Heart left ventricle (tissue), 16 donors: ENCODE measurements at regions not wholly inside any gene's neighbourhood (a gene's known extent, or its start where the extent isn't known, plus 50 kb on each side); places are given as distances from the start of the nearest gene placed in this dataset.

Source experiments
- ATAC-seq, 4 donors: fragments of 200-7000 bp; cut with Tn5 transposase; one replicate each; pipeline ENCODE4 v1.9.1; 2020 to 2022; ENCODE audit warnings: moderate library complexity in 4 of 4, mild to moderate bottlenecking in 3 of 4, moderate number of reproducible peaks in 1 of 4
- DNase-seq, 5 donors: peaks; one replicate each; pipeline ENCODE4 v3.0.0-alpha.2; 2020
- H3K27ac ChIP-seq, 12 donors: fragments of 200-600 bp; sonication (generic) in 4 of 12; one replicate each; pipeline versions ENCODE4 v1.5.0 to v1.8.0; 2016 to 2022; ENCODE audit warnings: mild to moderate bottlenecking in 2 of 12
- H3K27me3 ChIP-seq, 9 donors: fragments of 200-600 bp; sonication (generic) in 2 of 9; one replicate each; pipeline versions ENCODE4 v1.5.1 to v1.8.0; 2016 to 2022; ENCODE audit warnings: mild to moderate bottlenecking in 3 of 9
- H3K36me3 ChIP-seq, 9 donors: fragments of 200-600 bp; sonication (generic) in 2 of 9; one replicate each; pipeline versions ENCODE4 v1.5.0 to v1.8.0; 2018 to 2022; ENCODE audit warnings: mild to moderate bottlenecking in 2 of 9
- H3K4me1 ChIP-seq, 12 donors: fragments of 200-600 bp; sonication (generic) in 4 of 12; one replicate each; pipeline versions ENCODE4 v1.5.0 to v1.8.0; 2016 to 2022; ENCODE audit warnings: mild to moderate bottlenecking in 3 of 12
- H3K4me3 ChIP-seq, 12 donors: fragments of 200-600 bp; sonication (generic) in 4 of 12; one replicate each; pipeline versions ENCODE4 v1.5.0 to v1.8.0; 2017 to 2022; ENCODE audit warnings: mild to moderate bottlenecking in 9 of 12, moderate library complexity in 4 of 12
- H3K9me3 ChIP-seq, 12 donors: fragments of 200-600 bp; sonication (generic) in 4 of 12; one replicate each; pipeline versions ENCODE4 v1.5.0 to v1.8.0; 2016 to 2022; ENCODE audit warnings: mild to moderate bottlenecking in 1 of 12
- CTCF ChIP-seq, 12 donors: fragments of 200-600 bp; sonication (generic) in 4 of 12; IDR thresholded peaks; one replicate each; pipeline versions ENCODE4 v1.5.0 to v1.8.0; 2018 to 2022; ENCODE audit warnings: antibody characterized with exemption in 12 of 12, mild to moderate bottlenecking in 5 of 12
- POLR2A ChIP-seq, 2 donors: fragments of 450-650 bp; IDR thresholded peaks; one replicate each; pipeline ENCODE4 v1.6.1; 2017; ENCODE audit warnings: antibody characterized with exemption in 2 of 2, mild to moderate bottlenecking in 2 of 2, moderate library complexity in 2 of 2
- WGBS, 4 donors: extraction: QIAGEN DNeasy Blood & Tissue Kit in 2 of 4; methylation state at CpG; one replicate each; pipeline versions ENCODE4 v1.1.5 to v1.1.7; 2013 to 2018; 5-methylcytosine and 5-hydroxymethylcytosine counted together
- intact Hi-C, 10 donors: fragments of 100-400 bp; cut with DNase I; formaldehyde crosslinking; loops; one replicate each; pipeline versions ENCODE4 v1.11.1 to v1.14.2; 2022
- donor health status: ischemic (EF 13 %, LVEDD 7.1; RV severe dilation, severe dysfunction).
- donor health status: healthy with polysubstance abuse.
- donor health status: DM: no; HTN: yes; CAD: no.
- donor health status: DM: no; HTN: no; CAD: no.
- donor health status: ischemic (EF 25% LVEDD 6.9; RV normal size, moderate dysfunction).
- donor health status: ischemic (EF 25% LVEDD 5.7; RV mildly dilated, moderate dysfunction).
- donor health status: healthy.
- donor health status: DM: yes; HTN: yes; CAD: no.
- donor health status: ischemic (EF 35%, LVEDD 5.7; RV mildly dilated, moderate dysfunction).
- donor health status: nonischemic (EF 11% LVEDD 7.7; RV severe dilation, severe dysfunction).
- donor health status: DM: yes; HTN: yes; CAD: no.
- donor health status: PGD.
- donor health status: ischemic (EF 29% LVEDD 5.4; RV normal size, mild dysfunction).
- donor health status: nonischemic (EF 23%, LVEDD 6.1; RV moderate dilation, normal function).

- Histone ChIP-seq H3K36me3 (no peaks in the 10 kb centered on the region), H3K27me3 (no peaks in the 10 kb centered on the region), H3K4me1 (no peaks in the 10 kb centered on the region), H3K9me3 (peaks cover 0 to 14% (median 0%) of the 10 kb centered on the region in 12 donors), H3K4me3 (no peak overlapping the region), H3K27ac (no peak overlapping the region)
- ATAC-seq (no peak), DNase-seq (no peak)
- TF ChIP-seq CTCF (IDR thresholded peaks at IDR 0.05): no peak
- intact Hi-C loops: no loop called here
- 75 to 87% (median 82%) methylated on average over 1 of the region's 1 CpG for WGBS, 4 donors
Observed at GRCh38 chr2:183926433-183926832, 671.9 kb upstream of the ZNF804A start.

GRCh38 chr2:183927406-183928325, 670.7 kb upstream of the ZNF804A start:
- intact Hi-C loops: no loop called here
- H3K27me3 ChIP-seq: no peaks in the 10 kb centered on the region
- peaks cover 0 to 11% (median 0%) of the 10 kb centered on the region in 12 donors for H3K9me3 ChIP-seq
- TF ChIP-seq CTCF (IDR thresholded peaks at IDR 0.05) (no peak), POLR2A (IDR thresholded peaks at IDR 0.05) (no peak)
- no peak overlapping the region for H3K27ac ChIP-seq
- no peak overlapping the region for H3K4me3 ChIP-seq
- H3K36me3 ChIP-seq: no peaks in the 10 kb centered on the region
- WGBS, 4 donors: 67 to 76% (median 72%) methylated on average over 4 of the region's 4 CpGs
- DNase-seq (no peak), ATAC-seq (peak in 1 of 4 donors; percentile 42)
- no peaks in the 10 kb centered on the region for H3K4me1 ChIP-seq

- Histone ChIP-seq H3K9me3 (peaks cover 0 to 27% (median 11%) of the 10 kb centered on the region in 12 donors), H3K4me3 (no peak overlapping the region), H3K27ac (no peak overlapping the region), H3K36me3 (no peaks in the 10 kb centered on the region), H3K27me3 (no peaks in the 10 kb centered on the region), H3K4me1 (no peaks in the 10 kb centered on the region)
- intact Hi-C loops: no loop called here
- WGBS, 4 donors: 76 to 83% (median 79%) methylated on average over 3 of the region's 3 CpGs
- ATAC-seq (no peak), DNase-seq (no peak)
- no peak for TF ChIP-seq POLR2A (IDR thresholded peaks at IDR 0.05)
- TF ChIP-seq CTCF (IDR thresholded peaks at IDR 0.05): no peak
Observed at GRCh38 chr2:183935005-183935404, 663.3 kb upstream of the ZNF804A start.

DNA sequence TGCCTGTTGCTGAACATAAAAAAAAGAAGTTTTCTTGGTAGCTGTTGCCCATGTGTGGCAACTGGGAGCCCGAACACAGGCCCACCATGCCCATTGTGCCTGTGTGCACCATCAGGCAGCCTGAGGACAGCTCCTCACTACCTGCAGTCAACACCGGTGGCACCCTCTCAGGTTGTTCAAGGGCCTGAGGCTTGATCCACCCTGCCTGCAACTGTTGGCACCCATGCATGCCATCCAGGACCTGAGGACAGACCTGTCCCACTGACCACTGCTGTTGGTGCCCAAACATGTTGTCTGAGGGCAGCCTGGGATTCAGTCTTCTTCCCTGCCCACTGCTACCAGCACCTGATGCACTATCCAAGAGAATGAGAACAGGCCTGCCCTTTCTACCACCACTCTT, 661.1 kb upstream of the ZNF804A start:
- DNase-seq: no peak
- 79 to 97% (median 85%) methylated on average over 2 of the region's 2 CpGs for WGBS, 4 donors
- Histone ChIP-seq H3K27me3 (no peaks in the 10 kb centered on the region), H3K36me3 (no peaks in the 10 kb centered on the region), H3K4me1 (no peaks in the 10 kb centered on the region), H3K27ac (no peak overlapping the region), H3K4me3 (no peak overlapping the region), H3K9me3 (peaks cover 0 to 32% (median 11%) of the 10 kb centered on the region in 12 donors)
- TF ChIP-seq POLR2A (IDR thresholded peaks at IDR 0.05) (no peak), CTCF (IDR thresholded peaks at IDR 0.05) (no peak)
- no peak for ATAC-seq
- intact Hi-C loops: no loop called here
